HCT116 (cell line): ENCODE measurements at regions not wholly inside any gene's neighbourhood (a gene's known extent, or its start where the extent isn't known, plus 50 kb on each side); places are given as distances from the start of the nearest gene placed in this dataset.

ENCODE experiments used
- ATAC-seq: fragments of 200-7000 bp; cut with Tn5 transposase; 2 replicates; pipeline ENCODE4 v1.9.1; 2020; ENCODE audit warnings: mild to moderate bottlenecking, moderate library complexity
- BruUV-seq: library from RNA; stranded (reverse); fragments of 400-500 nt; replicated peaks from 2 replicates; lab custom pipeline; 2021; lab: Mats Ljungman, UMichigan
- CTCF ChIA-PET: fragments of 300-600 bp; sonication (Branson Sonifier 250); formaldehyde crosslinking; loops from one replicate; lab custom pipeline; 2021; ENCODE audit warnings: antibody characterized with exemption; lab: Charles Lee
- POLR2A ChIA-PET: fragments of 300-600, 350-600 bp; sonication (Branson Sonifier 250); formaldehyde crosslinking; loops from one replicate; lab custom pipeline; 2021; ENCODE audit warnings: antibody characterized with exemption; lab: Charles Lee
- RAD21 ChIA-PET, 2 experiments: fragments of 300-600 bp; sonication (Branson Sonifier 250); formaldehyde crosslinking; loops; one replicate each; lab custom pipeline; 2023; ENCODE audit warnings: low total read pairs in 2 of 2; ENCODE audit not compliant: uncharacterized antibody in 2 of 2, unreplicated experiment in 2 of 2, low non-redundant PET in 1 of 2; lab: Charles Lee
- DNase-seq: peaks from one replicate; pipeline ENCODE4 v3.0.0-alpha.2; 2010; ENCODE audit warnings: low read depth, low spot score
- H2AFZ ChIP-seq: fragments of 200-600 bp; shearing (Covaris generic), sonication (generic); 2 replicates; pipeline ENCODE4 v1.6.1; 2017; ENCODE audit warnings: low read depth, mixed run types, mixed read lengths, antibody characterized with exemption, low read length; ENCODE audit not compliant: poor library complexity, severe bottlenecking
- H3K27ac ChIP-seq: 2 replicates; pipeline ENCODE4 v1.5.1; 2012; ENCODE audit warnings: low read depth, low read length
- H3K27me3 ChIP-seq: fragments of 200-600 bp; sonication (generic); 2 replicates; pipeline ENCODE4 v1.6.1; 2016; ENCODE audit warnings: mixed run types, low read length, mixed read lengths; ENCODE audit not compliant: insufficient read depth
- H3K36me3 ChIP-seq, 2 experiments: fragments of 200-500 bp in 1 of 2; fragments of 200-600 bp in 1 of 2; sonication (Bioruptor generic) in 1 of 2; sonication (generic) in 1 of 2; 2 replicates each; pipeline versions ENCODE4 v1.5.1 to v1.6.1; 2014 to 2016; ENCODE audit warnings: low read length in 2 of 2, inconsistent platforms in 1 of 2, mixed read lengths in 1 of 2, mixed run types in 1 of 2; ENCODE audit not compliant: insufficient read depth in 2 of 2, control insufficient read depth in 1 of 2
- H3K4me1 ChIP-seq, 2 experiments: fragments of 200-600 bp in 1 of 2; sonication (generic) in 1 of 2; 2 replicates each; pipeline versions ENCODE4 v1.5.1 to v1.6.1; 2012 to 2017; ENCODE audit warnings: low read length in 2 of 2, inconsistent platforms in 1 of 2, mild to moderate bottlenecking in 1 of 2, mixed read lengths in 1 of 2, mixed run types in 1 of 2, moderate library complexity in 1 of 2; ENCODE audit not compliant: insufficient read depth in 2 of 2, control insufficient read depth in 1 of 2
- H3K4me2 ChIP-seq: fragments of 200-600 bp; sonication (generic); 2 replicates; pipeline ENCODE4 v1.6.1; 2017; ENCODE audit warnings: mixed run types, low read length, mixed read lengths
- H3K4me3 ChIP-seq, 2 experiments: fragments of 200-600 bp in 1 of 2; sonication (generic) in 1 of 2; replicated peaks in 1 of 2; 2 replicates each; pipeline ENCODE4 v1.5.1; 2011 to 2016; ENCODE audit warnings: low read length in 2 of 2, control low read depth in 1 of 2, low read depth in 1 of 2, mild to moderate bottlenecking in 1 of 2, mixed read lengths in 1 of 2, mixed run types in 1 of 2
- H3K79me2 ChIP-seq: fragments of 200-600 bp; sonication (generic); 2 replicates; pipeline ENCODE4 v1.6.1; 2017; ENCODE audit warnings: mild to moderate bottlenecking, mixed run types, low read length, moderate library complexity, mixed read lengths; ENCODE audit not compliant: insufficient read depth
- H3K9ac ChIP-seq: fragments of 200-600 bp; sonication (generic); 2 replicates; pipeline ENCODE4 v1.6.1; 2016; ENCODE audit warnings: low read length, mixed read lengths
- H3K9me2 ChIP-seq: fragments of 200-600 bp; sonication (generic), shearing (Covaris generic); 2 replicates; pipeline ENCODE4 v1.6.1; 2017; ENCODE audit warnings: mixed run types, mild to moderate bottlenecking, moderate library complexity; ENCODE audit not compliant: insufficient read depth
- H3K9me3 ChIP-seq, 2 experiments: fragments of 200-500 bp in 1 of 2; fragments of 200-600 bp in 1 of 2; sonication (Bioruptor generic) in 1 of 2; sonication (generic) in 1 of 2; 2 replicates each; pipeline ENCODE4 v1.6.1; 2014 to 2017; ENCODE audit warnings: low read length in 2 of 2, mixed read lengths in 2 of 2, inconsistent platforms in 1 of 2, low read depth in 1 of 2, mild to moderate bottlenecking in 1 of 2, mixed run types in 1 of 2, moderate library complexity in 1 of 2; ENCODE audit not compliant: control insufficient read depth in 1 of 2, insufficient read depth in 1 of 2
- H4K20me1 ChIP-seq: fragments of 200-600 bp; sonication (generic), shearing (Covaris generic); 2 replicates; pipeline ENCODE4 v1.6.1; 2017; ENCODE audit warnings: mixed run types, mild to moderate bottlenecking, moderate library complexity; ENCODE audit not compliant: insufficient read depth
- CBX3 ChIP-seq: IDR thresholded peaks from 2 replicates; pipeline ENCODE4 v1.6.1; 2012; ENCODE audit warnings: low read depth
- CEBPB ChIP-seq: IDR thresholded peaks from 2 replicates; pipeline ENCODE4 v1.6.1; 2012; ENCODE audit warnings: low read depth
- ELF1 ChIP-seq: IDR thresholded peaks from 2 replicates; pipeline ENCODE4 v1.6.1; 2012; ENCODE audit warnings: low read depth, borderline replicate concordance
- EZH2 ChIP-seq: fragments of 200-600 bp; sonication (generic); IDR thresholded peaks from 2 replicates; pipeline ENCODE4 v1.6.1; 2017; ENCODE audit warnings: antibody characterized with exemption, mixed run types
- EZH2phosphoT487 ChIP-seq: fragments of 200-600 bp; IDR thresholded peaks from 2 replicates; pipeline ENCODE4 v1.6.1; 2018; ENCODE audit warnings: antibody characterized with exemption, borderline replicate concordance
- FOSL1 ChIP-seq: IDR thresholded peaks from 2 replicates; pipeline ENCODE4 v1.6.1; 2012; ENCODE audit warnings: low read depth
- JUND ChIP-seq: IDR thresholded peaks from 2 replicates; pipeline ENCODE4 v1.6.1; 2012
- RAD21 ChIP-seq: IDR thresholded peaks from 2 replicates; pipeline ENCODE4 v1.6.1; 2012; ENCODE audit warnings: low read depth, mild to moderate bottlenecking
- SP1 ChIP-seq: IDR thresholded peaks from 2 replicates; pipeline ENCODE4 v1.6.1; 2012; ENCODE audit warnings: low read depth
- SRF ChIP-seq: IDR thresholded peaks from 2 replicates; pipeline ENCODE4 v1.6.1; 2012; ENCODE audit warnings: low read depth
- TCF7L2 ChIP-seq: IDR thresholded peaks from 2 replicates; pipeline ENCODE4 v1.7.0; 2011; ENCODE audit warnings: borderline replicate concordance, inconsistent platforms; ENCODE audit not compliant: insufficient read depth, insufficient read length; ENCODE audit errors: extremely low read depth
- intact Hi-C: fragments of 100-400 bp; cut with micrococcal nuclease; formaldehyde crosslinking; loops from 2 replicates; pipeline ENCODE4 v1.10.0; 2022
- TF ChIP-seq, protein P1 (sequence below): IDR thresholded peaks from 2 replicates; pipeline ENCODE4 v1.6.1; 2011; ENCODE audit warnings: mild to moderate bottlenecking, low read length, moderate library complexity; ENCODE audit not compliant: insufficient replicate concordance; ENCODE audit errors: extremely low read depth
- TF ChIP-seq, protein P2 (sequence below): IDR thresholded peaks from 2 replicates; pipeline ENCODE4 v1.6.1; 2012; ENCODE audit warnings: low read depth
- TF ChIP-seq, protein P3 (sequence below), 3 experiments: fragments of 200-600 bp in 1 of 3; sonication (generic) in 1 of 3; IDR thresholded peaks in 2 of 3; conservative IDR thresholded peaks in 1 of 3; 2 replicates each; pipeline ENCODE4 v1.5.1; 2012 to 2017; ENCODE audit warnings: low read depth in 2 of 3, low read length in 2 of 3, antibody characterized with exemption in 1 of 3, borderline replicate concordance in 1 of 3, control low read depth in 1 of 3, mild to moderate bottlenecking in 1 of 3, mixed read lengths in 1 of 3, mixed run types in 1 of 3, moderate library complexity in 1 of 3; ENCODE audit not compliant: insufficient read depth in 1 of 3

DNA sequence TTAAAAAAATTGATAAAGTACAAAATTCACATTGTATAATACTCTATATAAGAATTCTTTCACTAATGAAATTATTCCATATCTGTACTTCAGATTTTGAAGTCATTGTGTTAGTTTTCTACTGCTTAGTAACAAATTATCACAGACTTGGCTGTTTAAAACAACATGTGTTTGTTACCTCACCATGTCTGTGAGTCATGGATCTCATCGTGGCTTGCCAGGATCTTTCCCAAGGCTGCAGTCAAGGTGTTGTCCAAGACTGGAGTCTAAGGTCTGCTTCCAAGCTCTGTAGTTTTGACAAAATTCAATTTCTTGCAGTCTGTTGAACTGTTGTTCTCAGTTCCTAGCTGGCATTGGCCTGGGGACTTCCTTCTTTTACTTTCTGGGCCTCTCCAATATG, 1286.9 kb downstream of the ADGRL3 start:
- Histone ChIP-seq H2AFZ (no peak overlapping the region), H3K4me3 (no peak overlapping the region), H3K4me2 (no peak overlapping the region), H3K79me2 (no peaks in the 10 kb centered on the region), H3K36me3 (no peaks in the 10 kb centered on the region), H3K27ac (no peak overlapping the region), H3K27me3 (no peaks in the 10 kb centered on the region), H3K4me1 (no peaks in the 10 kb centered on the region), H3K9me3 (peaks cover 8 to 27% of the 10 kb centered on the region in 2 experiments; a peak in 3 of 4 replicates), H3K9ac (no peak overlapping the region), H3K9me2 (no peaks in the 10 kb centered on the region), H4K20me1 (no peaks in the 10 kb centered on the region)
- ChIA-PET CTCF (no interaction called here), RAD21 (no interaction called here), POLR2A (no interaction called here)
- TF ChIP-seq SP1: no peak
- no peak for TF ChIP-seq CEBPB
- TF ChIP-seq, protein P1, sequence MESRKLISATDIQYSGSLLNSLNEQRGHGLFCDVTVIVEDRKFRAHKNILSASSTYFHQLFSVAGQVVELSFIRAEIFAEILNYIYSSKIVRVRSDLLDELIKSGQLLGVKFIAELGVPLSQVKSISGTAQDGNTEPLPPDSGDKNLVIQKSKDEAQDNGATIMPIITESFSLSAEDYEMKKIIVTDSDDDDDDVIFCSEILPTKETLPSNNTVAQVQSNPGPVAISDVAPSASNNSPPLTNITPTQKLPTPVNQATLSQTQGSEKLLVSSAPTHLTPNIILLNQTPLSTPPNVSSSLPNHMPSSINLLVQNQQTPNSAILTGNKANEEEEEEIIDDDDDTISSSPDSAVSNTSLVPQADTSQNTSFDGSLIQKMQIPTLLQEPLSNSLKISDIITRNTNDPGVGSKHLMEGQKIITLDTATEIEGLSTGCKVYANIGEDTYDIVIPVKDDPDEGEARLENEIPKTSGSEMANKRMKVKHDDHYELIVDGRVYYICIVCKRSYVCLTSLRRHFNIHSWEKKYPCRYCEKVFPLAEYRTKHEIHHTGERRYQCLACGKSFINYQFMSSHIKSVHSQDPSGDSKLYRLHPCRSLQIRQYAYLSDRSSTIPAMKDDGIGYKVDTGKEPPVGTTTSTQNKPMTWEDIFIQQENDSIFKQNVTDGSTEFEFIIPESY: no peak
- no peak for TF ChIP-seq SRF
- TF ChIP-seq EZH2phosphoT487: no peak
- TF ChIP-seq TCF7L2: no peak
- no peak for TF ChIP-seq EZH2
- no peak for DNase-seq
- intact Hi-C loops: no loop called here
- no TSS peak for BruUV-seq
- no peak for ATAC-seq

DNA sequence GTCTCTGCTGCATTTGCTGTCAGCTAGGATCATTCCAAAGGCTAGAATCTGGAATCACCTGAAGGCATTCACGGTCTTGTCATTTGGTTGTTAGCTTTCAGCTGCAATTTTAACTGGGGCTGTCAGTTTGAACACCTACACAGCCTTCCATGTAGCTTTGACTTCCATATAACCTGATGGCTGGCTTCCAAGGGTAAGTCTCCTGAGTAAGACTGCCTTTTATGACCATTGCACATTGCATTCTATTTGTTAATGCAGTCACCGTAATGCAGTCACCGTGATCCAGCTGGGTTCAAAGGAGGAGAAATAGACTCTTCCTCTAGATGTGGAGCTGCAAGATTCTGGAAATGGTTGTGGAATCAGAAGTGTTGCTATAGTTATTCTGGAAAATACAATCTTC, 1284.2 kb downstream of the ADGRL3 start:
- ATAC-seq: no peak

More for the DNA sequence above, 1284.2 kb downstream of the ADGRL3 start:
- Histone ChIP-seq H4K20me1 (no peaks in the 10 kb centered on the region), H3K27me3 (no peaks in the 10 kb centered on the region), H2AFZ (no peak overlapping the region), H3K4me2 (no peak overlapping the region), H3K9ac (no peak overlapping the region), H3K9me2 (no peaks in the 10 kb centered on the region), H3K79me2 (no peaks in the 10 kb centered on the region), H3K4me1 (no peaks in the 10 kb centered on the region), H3K27ac (no peak overlapping the region), H3K4me3 (no peak overlapping the region), H3K36me3 (no peaks in the 10 kb centered on the region), H3K9me3 (peaks cover 8 to 34% of the 10 kb centered on the region in 2 experiments; a peak in 3 of 4 replicates)
- RAD21 ChIA-PET: no interaction called here
- TF ChIP-seq RAD21 (no peak), CBX3 (no peak), FOSL1 (no peak), JUND (no peak), CEBPB (no peak), ELF1 (no peak)
- TF ChIP-seq, protein P2, sequence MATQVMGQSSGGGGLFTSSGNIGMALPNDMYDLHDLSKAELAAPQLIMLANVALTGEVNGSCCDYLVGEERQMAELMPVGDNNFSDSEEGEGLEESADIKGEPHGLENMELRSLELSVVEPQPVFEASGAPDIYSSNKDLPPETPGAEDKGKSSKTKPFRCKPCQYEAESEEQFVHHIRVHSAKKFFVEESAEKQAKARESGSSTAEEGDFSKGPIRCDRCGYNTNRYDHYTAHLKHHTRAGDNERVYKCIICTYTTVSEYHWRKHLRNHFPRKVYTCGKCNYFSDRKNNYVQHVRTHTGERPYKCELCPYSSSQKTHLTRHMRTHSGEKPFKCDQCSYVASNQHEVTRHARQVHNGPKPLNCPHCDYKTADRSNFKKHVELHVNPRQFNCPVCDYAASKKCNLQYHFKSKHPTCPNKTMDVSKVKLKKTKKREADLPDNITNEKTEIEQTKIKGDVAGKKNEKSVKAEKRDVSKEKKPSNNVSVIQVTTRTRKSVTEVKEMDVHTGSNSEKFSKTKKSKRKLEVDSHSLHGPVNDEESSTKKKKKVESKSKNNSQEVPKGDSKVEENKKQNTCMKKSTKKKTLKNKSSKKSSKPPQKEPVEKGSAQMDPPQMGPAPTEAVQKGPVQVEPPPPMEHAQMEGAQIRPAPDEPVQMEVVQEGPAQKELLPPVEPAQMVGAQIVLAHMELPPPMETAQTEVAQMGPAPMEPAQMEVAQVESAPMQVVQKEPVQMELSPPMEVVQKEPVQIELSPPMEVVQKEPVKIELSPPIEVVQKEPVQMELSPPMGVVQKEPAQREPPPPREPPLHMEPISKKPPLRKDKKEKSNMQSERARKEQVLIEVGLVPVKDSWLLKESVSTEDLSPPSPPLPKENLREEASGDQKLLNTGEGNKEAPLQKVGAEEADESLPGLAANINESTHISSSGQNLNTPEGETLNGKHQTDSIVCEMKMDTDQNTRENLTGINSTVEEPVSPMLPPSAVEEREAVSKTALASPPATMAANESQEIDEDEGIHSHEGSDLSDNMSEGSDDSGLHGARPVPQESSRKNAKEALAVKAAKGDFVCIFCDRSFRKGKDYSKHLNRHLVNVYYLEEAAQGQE: no peak
- TF ChIP-seq, protein P3, sequence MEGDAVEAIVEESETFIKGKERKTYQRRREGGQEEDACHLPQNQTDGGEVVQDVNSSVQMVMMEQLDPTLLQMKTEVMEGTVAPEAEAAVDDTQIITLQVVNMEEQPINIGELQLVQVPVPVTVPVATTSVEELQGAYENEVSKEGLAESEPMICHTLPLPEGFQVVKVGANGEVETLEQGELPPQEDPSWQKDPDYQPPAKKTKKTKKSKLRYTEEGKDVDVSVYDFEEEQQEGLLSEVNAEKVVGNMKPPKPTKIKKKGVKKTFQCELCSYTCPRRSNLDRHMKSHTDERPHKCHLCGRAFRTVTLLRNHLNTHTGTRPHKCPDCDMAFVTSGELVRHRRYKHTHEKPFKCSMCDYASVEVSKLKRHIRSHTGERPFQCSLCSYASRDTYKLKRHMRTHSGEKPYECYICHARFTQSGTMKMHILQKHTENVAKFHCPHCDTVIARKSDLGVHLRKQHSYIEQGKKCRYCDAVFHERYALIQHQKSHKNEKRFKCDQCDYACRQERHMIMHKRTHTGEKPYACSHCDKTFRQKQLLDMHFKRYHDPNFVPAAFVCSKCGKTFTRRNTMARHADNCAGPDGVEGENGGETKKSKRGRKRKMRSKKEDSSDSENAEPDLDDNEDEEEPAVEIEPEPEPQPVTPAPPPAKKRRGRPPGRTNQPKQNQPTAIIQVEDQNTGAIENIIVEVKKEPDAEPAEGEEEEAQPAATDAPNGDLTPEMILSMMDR (IDR thresholded peaks at IDR 0.05 in 2 of 3, conservative IDR thresholded peaks at IDR 0.05 in 1 of 3; ENCODE audit: borderline replicate concordance in 1 of 3, insufficient read depth in 1 of 3, low read depth in 2 of 3, low read length in 2 of 3): no peak
- CTCF ChIA-PET: no interaction called here
- DNase-seq: no peak
- no TSS peak for BruUV-seq
- POLR2A ChIA-PET: no interaction called here
- intact Hi-C loops: no loop called here
